ENCODE measurements at regions not wholly inside any gene's neighbourhood (a gene's known extent, or its start where the extent isn't known, plus 50 kb on each side); places are given as distances from the start of the nearest gene placed in this dataset.

GRCh38 chr14:87656315-87656714 lies 336.7 kb downstream of the GALC start:
- no peak overlapping the region for H3K4me3 ChIP-seq (ENCODE audit: low read depth, low read length)
- TF ChIP-seq CTCF (IDR thresholded peaks at IDR 0.05; ENCODE audit: insufficient read depth, low read depth, low read length, missing control alignments): no peak
- DNase-seq (ENCODE audit: low read depth): no peak

- TF ChIP-seq CTCF (IDR thresholded peaks at IDR 0.05; ENCODE audit: insufficient read depth, low read depth, low read length, missing control alignments): no peak
- no peak overlapping the region for H3K4me3 ChIP-seq (ENCODE audit: low read depth, low read length)
- no peak for DNase-seq (ENCODE audit: low read depth)
Measured at GRCh38 chr14:87652278-87652677, 340.7 kb downstream of the GALC start.

- TF ChIP-seq CTCF (IDR thresholded peaks at IDR 0.05; ENCODE audit: insufficient read depth, low read depth, low read length, missing control alignments): no peak
- H3K4me3 ChIP-seq (ENCODE audit: low read depth, low read length): no peak overlapping the region
- DNase-seq (ENCODE audit: low read depth): no peak
Measured at GRCh38 chr14:87644689-87645088, 348.3 kb downstream of the GALC start.

- TF ChIP-seq CTCF (IDR thresholded peaks at IDR 0.05; ENCODE audit: insufficient read depth, low read depth, low read length, missing control alignments): no peak
- DNase-seq (ENCODE audit: low read depth): no peak
- H3K4me3 ChIP-seq (ENCODE audit: low read depth, low read length): no peak overlapping the region
Measured at GRCh38 chr14:87643005-87643404, 350.0 kb downstream of the GALC start.

GRCh38 chr14:87640553-87640952 lies 352.4 kb downstream of the GALC start:
- no peak for TF ChIP-seq CTCF (IDR thresholded peaks at IDR 0.05; ENCODE audit: insufficient read depth, low read depth, low read length, missing control alignments)
- DNase-seq (ENCODE audit: low read depth): no peak
- no peak overlapping the region for H3K4me3 ChIP-seq (ENCODE audit: low read depth, low read length)

- TF ChIP-seq CTCF (IDR thresholded peaks at IDR 0.05; ENCODE audit: insufficient read depth, low read depth, low read length, missing control alignments): no peak
- H3K4me3 ChIP-seq (ENCODE audit: low read depth, low read length): no peak overlapping the region
- no peak for DNase-seq (ENCODE audit: low read depth)
Measured at GRCh38 chr14:87638196-87638595, 354.8 kb downstream of the GALC start.

- no peak for TF ChIP-seq CTCF (IDR thresholded peaks at IDR 0.05; ENCODE audit: insufficient read depth, low read depth, low read length, missing control alignments)
- H3K4me3 ChIP-seq (ENCODE audit: low read depth, low read length): no peak overlapping the region
Measured at GRCh38 chr14:87635442-87635841, 357.5 kb downstream of the GALC start.

More at GRCh38 chr14:87635442-87635841, 357.5 kb downstream of the GALC start:
- no peak for DNase-seq (ENCODE audit: low read depth)

Measured in GM12865 (cell line).